ENCODE measurements at regions not wholly inside any gene's neighbourhood (a gene's known extent, or its start where the extent isn't known, plus 50 kb on each side); places are given as distances from the start of the nearest gene placed in this dataset.

- H3K36me3 ChIP-seq: no peaks in the 10 kb centered on the region
- H3K9me3 ChIP-seq: no peaks in the 10 kb centered on the region
- intact Hi-C loops (cut with DNase I): no loop called here
- WGBS: 73% methylated on average over 2 of the region's 2 CpGs
- no peak overlapping the region for H3K4me3 ChIP-seq
- H3K27ac ChIP-seq (replicated peaks in 1 of 4): no peak overlapping the region
- no peaks in the 10 kb centered on the region for H3K27me3 ChIP-seq
- no peak for DNase-seq (ENCODE audit: extremely low spot score)
- no peaks in the 10 kb centered on the region for H3K4me1 ChIP-seq
- TF ChIP-seq POLR2AphosphoS5 (IDR thresholded peaks at IDR 0.05) (no peak), POLR2A (IDR thresholded peaks at IDR 0.05; ENCODE audit: low read depth) (no peak)
Measured at GRCh38 chr4:130648570-130648969, 1552.6 kb downstream of the C4orf33 start.

- 87% methylated on average over 6 of the region's 6 CpGs for WGBS
- intact Hi-C loops (cut with DNase I): no loop called here
- no peak for TF ChIP-seq EP300 (IDR thresholded peaks at IDR 0.05)
- TF ChIP-seq POLR2AphosphoS5 (IDR thresholded peaks at IDR 0.05): no peak
- no peak for TF ChIP-seq CTCF (IDR thresholded peaks at IDR 0.05)
- TF ChIP-seq POLR2A (IDR thresholded peaks at IDR 0.05; ENCODE audit: low read depth): no peak
- H3K4me1 ChIP-seq: no peaks in the 10 kb centered on the region
- no peak for DNase-seq (ENCODE audit: extremely low spot score)
- H3K36me3 ChIP-seq: no peaks in the 10 kb centered on the region
- peaks cover 0 to 8% (median 3%) of the 10 kb centered on the region in 4 donors for H3K9me3 ChIP-seq
- no peak overlapping the region for H3K4me3 ChIP-seq
- no peak overlapping the region for H3K27ac ChIP-seq (replicated peaks in 1 of 4)
- no peaks in the 10 kb centered on the region for H3K27me3 ChIP-seq
Measured at GRCh38 chr4:130653842-130654241, 1557.9 kb downstream of the C4orf33 start.

- H3K9me3 ChIP-seq: peaks cover 0 to 8% (median 3%) of the 10 kb centered on the region in 4 donors
- no peak overlapping the region for H3K4me3 ChIP-seq
- no peak overlapping the region for H3K27ac ChIP-seq (replicated peaks in 1 of 4)
- no peak for DNase-seq (ENCODE audit: extremely low spot score)
- intact Hi-C loops (cut with DNase I): no loop called here
- 65% methylated on average over 2 of the region's 2 CpGs for WGBS
- H3K4me1 ChIP-seq: no peaks in the 10 kb centered on the region
- no peak for TF ChIP-seq EP300 (IDR thresholded peaks at IDR 0.05)
- TF ChIP-seq POLR2AphosphoS5 (IDR thresholded peaks at IDR 0.05): no peak
- no peak for TF ChIP-seq POLR2A (IDR thresholded peaks at IDR 0.05; ENCODE audit: low read depth)
- TF ChIP-seq CTCF (IDR thresholded peaks at IDR 0.05): no peak
- H3K27me3 ChIP-seq: no peaks in the 10 kb centered on the region
- no peaks in the 10 kb centered on the region for H3K36me3 ChIP-seq
Measured at GRCh38 chr4:130659320-130659719, 1563.4 kb downstream of the C4orf33 start.

- 69% methylated on average over 3 of the region's 3 CpGs for WGBS
- Histone ChIP-seq H3K9me3 (no peaks in the 10 kb centered on the region), H3K4me3 (no peak overlapping the region), H3K27me3 (no peaks in the 10 kb centered on the region), H3K4me1 (no peaks in the 10 kb centered on the region), H3K36me3 (no peaks in the 10 kb centered on the region), H3K27ac (replicated peaks in 1 of 4) (no peak overlapping the region)
- no peak for DNase-seq (ENCODE audit: extremely low spot score)
- intact Hi-C loops (cut with DNase I): no loop called here
- TF ChIP-seq EP300 (IDR thresholded peaks at IDR 0.05): no peak
- TF ChIP-seq CTCF (IDR thresholded peaks at IDR 0.05): no peak
- no peak for TF ChIP-seq POLR2AphosphoS5 (IDR thresholded peaks at IDR 0.05)
- TF ChIP-seq POLR2A (IDR thresholded peaks at IDR 0.05; ENCODE audit: low read depth): no peak
Measured at GRCh38 chr4:130668859-130669258, 1572.9 kb downstream of the C4orf33 start.

GRCh38 chr4:130675266-130675665 is 1579.3 kb downstream of the C4orf33 start:
- H3K36me3 ChIP-seq: no peaks in the 10 kb centered on the region
- intact Hi-C loops (cut with DNase I): no loop called here
- WGBS: 65% methylated on average over 2 of the region's 2 CpGs

More at GRCh38 chr4:130675266-130675665, 1579.3 kb downstream of the C4orf33 start:
- Histone ChIP-seq H3K4me1 (no peaks in the 10 kb centered on the region), H3K27me3 (no peaks in the 10 kb centered on the region), H3K9me3 (no peaks in the 10 kb centered on the region), H3K27ac (replicated peaks in 1 of 4) (no peak overlapping the region), H3K4me3 (no peak overlapping the region)
- no peak for DNase-seq (ENCODE audit: extremely low spot score)
- TF ChIP-seq CTCF (IDR thresholded peaks at IDR 0.05) (no peak), POLR2AphosphoS5 (IDR thresholded peaks at IDR 0.05) (no peak), EP300 (IDR thresholded peaks at IDR 0.05) (no peak), POLR2A (IDR thresholded peaks at IDR 0.05; ENCODE audit: low read depth) (no peak)
